Lung (tissue), 11 donors: ENCODE measurements at regions not wholly inside any gene's neighbourhood (a gene's known extent, or its start where the extent isn't known, plus 50 kb on each side); places are given as distances from the start of the nearest gene placed in this dataset.

Source experiments
- ATAC-seq: fragments of 200-7000 bp; cut with Tn5 transposase; one replicate; pipeline ENCODE4 v1.9.1; 2020; ENCODE audit warnings: moderate number of reproducible peaks; ENCODE audit not compliant: insufficient read depth, low FRiP score
- DNase-seq, 3 donors: peaks; one replicate each; pipeline ENCODE4 v3.0.0-alpha.2; 2013 to 2017
- H3K27ac ChIP-seq, 2 donors: one replicate each; pipeline ENCODE4 v1.5.1; 2013; ENCODE audit warnings: mild to moderate bottlenecking in 2 of 2, moderate library complexity in 2 of 2, control low read depth in 1 of 2, inconsistent platforms in 1 of 2, low read depth in 1 of 2, low read length in 1 of 2
- H3K27me3 ChIP-seq, 3 donors: one replicate each; pipeline ENCODE4 v1.5.1; 2013; ENCODE audit warnings: low read length in 2 of 3; ENCODE audit not compliant: control insufficient read depth in 3 of 3, insufficient read depth in 3 of 3
- H3K36me3 ChIP-seq, 4 donors: one replicate each; pipeline ENCODE4 v1.5.1; 2013; ENCODE audit warnings: low read length in 4 of 4, mild to moderate bottlenecking in 1 of 4, moderate library complexity in 1 of 4; ENCODE audit not compliant: control insufficient read depth in 4 of 4, insufficient read depth in 4 of 4
- H3K4me1 ChIP-seq, 5 donors: one replicate each; pipeline ENCODE4 v1.5.1; 2013; ENCODE audit warnings: low read length in 5 of 5, mild to moderate bottlenecking in 2 of 5, moderate library complexity in 1 of 5; ENCODE audit not compliant: control insufficient read depth in 5 of 5, insufficient read depth in 5 of 5
- H3K4me3 ChIP-seq: one replicate; pipeline ENCODE4 v1.5.1; 2013; ENCODE audit warnings: mild to moderate bottlenecking, control low read depth, moderate library complexity
- H3K9ac ChIP-seq, 2 donors: one replicate each; pipeline ENCODE4 v1.5.1; 2013; ENCODE audit warnings: low read length in 2 of 2, control low read depth in 1 of 2; ENCODE audit not compliant: insufficient read depth in 1 of 2
- H3K9me3 ChIP-seq, 4 donors: one replicate each; pipeline ENCODE4 v1.5.1; 2013; ENCODE audit warnings: low read length in 3 of 4, mild to moderate bottlenecking in 1 of 4, moderate library complexity in 1 of 4; ENCODE audit not compliant: control insufficient read depth in 4 of 4, insufficient read depth in 3 of 4
- CTCF ChIP-seq: IDR thresholded peaks from 2 replicates; pipeline ENCODE4 v1.5.1; 2012; ENCODE audit warnings: mild to moderate bottlenecking; ENCODE audit errors: control extremely low read depth, extremely low read depth
- WGBS, 2 donors: extraction: QIAGEN DNeasy Blood & Tissue Kit; methylation state at CpG; one replicate each; pipeline ENCODE4 v1.1.7; 2013; 5-methylcytosine and 5-hydroxymethylcytosine counted together
- donor health status: control.
- donor health status: control.
- donor health status: Bipolar disorder and iron deficiency.
- donor health status: healthy.
- donor health status: DM: yes; HTN: yes; CAD: no.

GRCh38 chr11:115684699-115685098 is 180.5 kb upstream of the CADM1 start:
- Histone ChIP-seq H3K27ac (no peak overlapping the region), H3K27me3 (no peaks in the 10 kb centered on the region), H3K4me3 (no peak overlapping the region), H3K4me1 (peaks cover 0 to 6% (median 0%) of the 10 kb centered on the region in 5 donors), H3K9me3 (no peaks in the 10 kb centered on the region), H3K9ac (no peak overlapping the region), H3K36me3 (no peaks in the 10 kb centered on the region)
- ATAC-seq (no peak), DNase-seq (peak in 1 of 3 donors; percentile 65)
- 68 to 76% methylated on average over 8 of the region's 8 CpGs for WGBS, 2 donors
- no peak for TF ChIP-seq CTCF

- ATAC-seq (no peak), DNase-seq (no peak)
- TF ChIP-seq CTCF: no peak
- no peak overlapping the region for H3K27ac ChIP-seq
- 91 to 95% methylated on average over 2 of the region's 2 CpGs for WGBS, 2 donors
- no peak overlapping the region for H3K9ac ChIP-seq
- H3K4me3 ChIP-seq: no peak overlapping the region
- H3K36me3 ChIP-seq: no peaks in the 10 kb centered on the region
- H3K9me3 ChIP-seq: no peaks in the 10 kb centered on the region
- no peaks in the 10 kb centered on the region for H3K27me3 ChIP-seq
- H3K4me1 ChIP-seq: peaks cover 0 to 6% (median 0%) of the 10 kb centered on the region in 5 donors
Observed at GRCh38 chr11:115684135-115684534, 179.9 kb upstream of the CADM1 start.

- Histone ChIP-seq H3K27me3 (no peaks in the 10 kb centered on the region), H3K9me3 (no peaks in the 10 kb centered on the region), H3K4me3 (no peak overlapping the region), H3K9ac (no peak overlapping the region), H3K4me1 (peaks cover 0 to 6% (median 1%) of the 10 kb centered on the region in 5 donors), H3K36me3 (no peaks in the 10 kb centered on the region), H3K27ac (no peak overlapping the region)
- TF ChIP-seq CTCF: no peak
- 81 to 96% methylated on average over 3 of the region's 3 CpGs for WGBS, 2 donors
- DNase-seq: no peak
- ATAC-seq: no peak
Observed at GRCh38 chr11:115682888-115683287, 178.7 kb upstream of the CADM1 start.

- no peak for ATAC-seq
- Histone ChIP-seq H3K36me3 (no peaks in the 10 kb centered on the region), H3K9me3 (no peaks in the 10 kb centered on the region), H3K27ac (no peak overlapping the region), H3K4me3 (no peak overlapping the region), H3K9ac (no peak overlapping the region), H3K4me1 (peaks cover 0 to 6% (median 1%) of the 10 kb centered on the region in 5 donors), H3K27me3 (no peaks in the 10 kb centered on the region)
- TF ChIP-seq CTCF: no peak
- 68 to 88% methylated on average over 5 of the region's 5 CpGs for WGBS, 2 donors
- DNase-seq: peak in 2 of 3 donors; percentile 66 to 69
Observed at GRCh38 chr11:115682101-115682500, 177.9 kb upstream of the CADM1 start.
